HEK293 (cell line): ENCODE measurements at regions not wholly inside any gene's neighbourhood (a gene's known extent, or its start where the extent isn't known, plus 50 kb on each side); places are given as distances from the start of the nearest gene placed in this dataset.

Source experiments
- CTCF ChIA-PET: fragments of 350-600 bp; formaldehyde crosslinking; extraction: SDS; loops from one replicate; lab custom pipeline; 2021; ENCODE audit warnings: antibody characterized with exemption; lab: Yijun Ruan, JAX
- POLR2A ChIA-PET: fragments of 300-600 bp; formaldehyde crosslinking; extraction: SDS; loops from one replicate; lab custom pipeline; 2020; ENCODE audit warnings: antibody characterized with exemption, inconsistent platforms; lab: Yijun Ruan, JAX
- H3K27ac ChIP-seq: fragments of 200-500 bp; sonication (Bioruptor generic); 2 replicates; pipeline ENCODE4 v1.5.1; 2014; ENCODE audit warnings: low read depth, low read length, control low read depth, inconsistent platforms; ENCODE audit errors: extremely low read depth
- H3K36me3 ChIP-seq, 2 experiments: fragments of 200-500 bp in 1 of 2; sonication (Bioruptor generic) in 1 of 2; 1 replicate in 1 of 2; 2 replicates in 1 of 2; pipeline ENCODE4 v1.5.1; 2014 to 2017; ENCODE audit warnings: inconsistent platforms in 2 of 2, low read length in 2 of 2; ENCODE audit not compliant: control insufficient read depth in 2 of 2, insufficient read depth in 1 of 2
- H3K4me1 ChIP-seq: fragments of 200-500 bp; sonication (Bioruptor generic); 2 replicates; pipeline ENCODE4 v1.5.1; 2014; ENCODE audit warnings: mild to moderate bottlenecking, low read length, inconsistent platforms; ENCODE audit not compliant: control insufficient read depth, insufficient read depth
- H3K4me3 ChIP-seq: 2 replicates; pipeline ENCODE4 v1.5.1; 2011; ENCODE audit warnings: low read depth, mild to moderate bottlenecking, control low read depth, low read length, moderate library complexity
- H3K9me3 ChIP-seq: fragments of 200-500 bp; sonication (Bioruptor generic); 2 replicates; pipeline ENCODE4 v1.5.1; 2014; ENCODE audit warnings: low read depth, low read length, inconsistent platforms; ENCODE audit not compliant: control insufficient read depth, insufficient read depth
- HOXA7 ChIP-seq: sonication (generic); formaldehyde crosslinking; IDR thresholded peaks from 2 replicates; pipeline ENCODE4 v1.8.1; 2022; ENCODE audit warnings: missing genetic modification reagents, borderline replicate concordance
- ZBTB8A ChIP-seq: fragments of 450-650 bp; formaldehyde crosslinking; IDR thresholded peaks from 2 replicates; pipeline ENCODE4 v1.5.1; 2016; ENCODE audit warnings: missing biosample characterization, missing genetic modification characterization
- ZFP3 ChIP-seq: fragments of 450-650 bp; formaldehyde crosslinking; IDR thresholded peaks from 2 replicates; pipeline ENCODE4 v1.5.1; 2016; ENCODE audit warnings: low read depth, missing biosample characterization, missing genetic modification characterization
- ZFP69B ChIP-seq: fragments of 450-650 bp; formaldehyde crosslinking; IDR thresholded peaks from 2 replicates; pipeline ENCODE4 v1.5.1; 2016; ENCODE audit warnings: missing biosample characterization, missing genetic modification characterization
- ZNF133 ChIP-seq: fragments of 450-650 bp; formaldehyde crosslinking; IDR thresholded peaks from 2 replicates; pipeline ENCODE4 v1.5.1; 2016; ENCODE audit warnings: missing biosample characterization, missing genetic modification characterization
- ZNF140 ChIP-seq: fragments of 450-650 bp; formaldehyde crosslinking; IDR thresholded peaks from 2 replicates; pipeline ENCODE4 v1.5.1; 2016; ENCODE audit warnings: missing biosample characterization, missing genetic modification characterization
- ZNF169 ChIP-seq: fragments of 450-650 bp; formaldehyde crosslinking; IDR thresholded peaks from 2 replicates; pipeline ENCODE4 v1.5.1; 2016; ENCODE audit warnings: missing biosample characterization, missing genetic modification characterization
- ZNF335 ChIP-seq: fragments of 450-650 bp; formaldehyde crosslinking; conservative IDR thresholded peaks from 2 replicates; pipeline ENCODE4 v1.5.1; 2016; ENCODE audit warnings: missing biosample characterization, missing genetic modification characterization
- ZNF416 ChIP-seq: fragments of 450-650 bp; formaldehyde crosslinking; IDR thresholded peaks from 2 replicates; pipeline ENCODE4 v1.5.1; 2016; ENCODE audit warnings: missing biosample characterization, missing genetic modification characterization
- ZNF530 ChIP-seq: fragments of 450-650 bp; formaldehyde crosslinking; IDR thresholded peaks from 2 replicates; pipeline ENCODE4 v1.5.1; 2016; ENCODE audit warnings: low read depth, missing biosample characterization, missing genetic modification characterization
- ZNF571 ChIP-seq: fragments of 450-650 bp; formaldehyde crosslinking; IDR thresholded peaks from 2 replicates; pipeline ENCODE4 v1.5.0; 2017; ENCODE audit warnings: missing biosample characterization, missing genetic modification characterization
- ZNF654 ChIP-seq: fragments of 450-650 bp; formaldehyde crosslinking; IDR thresholded peaks from 2 replicates; pipeline ENCODE4 v1.5.1; 2016; ENCODE audit warnings: low read depth, missing biosample characterization, missing genetic modification characterization
- ZNF664 ChIP-seq: fragments of 450-650 bp; formaldehyde crosslinking; IDR thresholded peaks from 2 replicates; pipeline ENCODE4 v1.5.1; 2016; ENCODE audit warnings: missing biosample characterization, missing genetic modification characterization
- ZNF707 ChIP-seq: fragments of 450-650 bp; formaldehyde crosslinking; IDR thresholded peaks from 2 replicates; pipeline ENCODE4 v1.5.1; 2016; ENCODE audit warnings: missing biosample characterization, missing genetic modification characterization
- TF ChIP-seq, protein P1 (sequence below): fragments of 450-650 bp; formaldehyde crosslinking; IDR thresholded peaks from 2 replicates; pipeline ENCODE4 v1.5.1; 2016; ENCODE audit warnings: missing biosample characterization, missing genetic modification characterization, borderline replicate concordance
- TF ChIP-seq, protein P2 (sequence below): fragments of 450-650 bp; formaldehyde crosslinking; conservative IDR thresholded peaks from 2 replicates; pipeline ENCODE4 v1.5.1; 2016; ENCODE audit warnings: low read depth, missing biosample characterization, missing genetic modification characterization
- TF ChIP-seq, protein P3 (sequence below): fragments of 450-650 bp; formaldehyde crosslinking; IDR thresholded peaks from 2 replicates; pipeline ENCODE4 v1.5.1; 2016; ENCODE audit warnings: missing biosample characterization, missing genetic modification characterization
- TF ChIP-seq, protein P4 (sequence below): fragments of 450-650 bp; formaldehyde crosslinking; IDR thresholded peaks from 2 replicates; pipeline ENCODE4 v1.5.1; 2017; ENCODE audit warnings: missing biosample characterization, missing genetic modification characterization
- TF ChIP-seq, protein P5 (sequence below): fragments of 450-650 bp; formaldehyde crosslinking; IDR thresholded peaks from 2 replicates; pipeline ENCODE4 v1.5.1; 2017; ENCODE audit warnings: missing biosample characterization, missing genetic modification characterization

DNA sequence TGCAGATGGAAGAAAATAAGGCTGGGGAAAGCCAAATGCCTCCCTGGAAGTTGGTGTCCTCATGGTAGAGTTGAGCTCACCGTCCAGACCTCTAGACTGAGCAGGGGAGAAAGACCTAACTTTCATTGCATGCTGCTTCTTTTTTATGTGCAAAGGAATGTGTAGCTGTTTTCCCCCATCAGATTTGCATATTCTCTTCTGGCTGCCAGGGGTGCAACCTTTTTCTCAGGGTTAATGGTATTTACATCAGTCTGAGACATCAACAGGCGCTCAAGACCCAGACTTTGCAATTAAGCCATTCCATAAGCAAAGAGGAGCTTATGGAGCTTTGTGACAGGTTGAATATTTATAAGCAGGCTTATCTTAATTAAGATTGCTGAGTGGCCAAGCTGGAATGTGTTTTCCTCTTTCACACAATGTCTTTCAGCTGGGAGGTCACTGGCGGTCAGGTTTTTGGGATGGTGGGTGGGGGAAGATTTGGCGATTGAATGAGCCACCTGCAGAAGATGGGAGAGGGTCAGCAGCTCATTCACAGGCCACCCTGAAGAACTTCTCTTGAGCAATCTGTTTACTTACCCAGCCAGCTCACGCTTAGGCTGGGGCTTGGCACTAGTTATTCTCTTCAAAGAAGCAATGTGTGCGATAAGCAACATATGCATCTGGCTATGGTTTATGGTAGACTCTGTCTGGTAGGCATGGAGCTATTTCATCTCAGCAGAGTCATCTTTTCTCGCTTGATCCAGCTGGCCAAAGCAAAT lies 88.6 kb downstream of the SCP2D1 start:
- H3K4me3 ChIP-seq, result no peak overlapping the region
- TF ChIP-seq, protein P1, sequence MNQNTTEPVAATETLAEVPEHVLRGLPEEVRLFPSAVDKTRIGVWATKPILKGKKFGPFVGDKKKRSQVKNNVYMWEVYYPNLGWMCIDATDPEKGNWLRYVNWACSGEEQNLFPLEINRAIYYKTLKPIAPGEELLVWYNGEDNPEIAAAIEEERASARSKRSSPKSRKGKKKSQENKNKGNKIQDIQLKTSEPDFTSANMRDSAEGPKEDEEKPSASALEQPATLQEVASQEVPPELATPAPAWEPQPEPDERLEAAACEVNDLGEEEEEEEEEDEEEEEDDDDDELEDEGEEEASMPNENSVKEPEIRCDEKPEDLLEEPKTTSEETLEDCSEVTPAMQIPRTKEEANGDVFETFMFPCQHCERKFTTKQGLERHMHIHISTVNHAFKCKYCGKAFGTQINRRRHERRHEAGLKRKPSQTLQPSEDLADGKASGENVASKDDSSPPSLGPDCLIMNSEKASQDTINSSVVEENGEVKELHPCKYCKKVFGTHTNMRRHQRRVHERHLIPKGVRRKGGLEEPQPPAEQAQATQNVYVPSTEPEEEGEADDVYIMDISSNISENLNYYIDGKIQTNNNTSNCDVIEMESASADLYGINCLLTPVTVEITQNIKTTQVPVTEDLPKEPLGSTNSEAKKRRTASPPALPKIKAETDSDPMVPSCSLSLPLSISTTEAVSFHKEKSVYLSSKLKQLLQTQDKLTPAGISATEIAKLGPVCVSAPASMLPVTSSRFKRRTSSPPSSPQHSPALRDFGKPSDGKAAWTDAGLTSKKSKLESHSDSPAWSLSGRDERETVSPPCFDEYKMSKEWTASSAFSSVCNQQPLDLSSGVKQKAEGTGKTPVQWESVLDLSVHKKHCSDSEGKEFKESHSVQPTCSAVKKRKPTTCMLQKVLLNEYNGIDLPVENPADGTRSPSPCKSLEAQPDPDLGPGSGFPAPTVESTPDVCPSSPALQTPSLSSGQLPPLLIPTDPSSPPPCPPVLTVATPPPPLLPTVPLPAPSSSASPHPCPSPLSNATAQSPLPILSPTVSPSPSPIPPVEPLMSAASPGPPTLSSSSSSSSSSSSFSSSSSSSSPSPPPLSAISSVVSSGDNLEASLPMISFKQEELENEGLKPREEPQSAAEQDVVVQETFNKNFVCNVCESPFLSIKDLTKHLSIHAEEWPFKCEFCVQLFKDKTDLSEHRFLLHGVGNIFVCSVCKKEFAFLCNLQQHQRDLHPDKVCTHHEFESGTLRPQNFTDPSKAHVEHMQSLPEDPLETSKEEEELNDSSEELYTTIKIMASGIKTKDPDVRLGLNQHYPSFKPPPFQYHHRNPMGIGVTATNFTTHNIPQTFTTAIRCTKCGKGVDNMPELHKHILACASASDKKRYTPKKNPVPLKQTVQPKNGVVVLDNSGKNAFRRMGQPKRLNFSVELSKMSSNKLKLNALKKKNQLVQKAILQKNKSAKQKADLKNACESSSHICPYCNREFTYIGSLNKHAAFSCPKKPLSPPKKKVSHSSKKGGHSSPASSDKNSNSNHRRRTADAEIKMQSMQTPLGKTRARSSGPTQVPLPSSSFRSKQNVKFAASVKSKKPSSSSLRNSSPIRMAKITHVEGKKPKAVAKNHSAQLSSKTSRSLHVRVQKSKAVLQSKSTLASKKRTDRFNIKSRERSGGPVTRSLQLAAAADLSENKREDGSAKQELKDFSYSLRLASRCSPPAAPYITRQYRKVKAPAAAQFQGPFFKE, result no peak
- TF ChIP-seq, protein P2, sequence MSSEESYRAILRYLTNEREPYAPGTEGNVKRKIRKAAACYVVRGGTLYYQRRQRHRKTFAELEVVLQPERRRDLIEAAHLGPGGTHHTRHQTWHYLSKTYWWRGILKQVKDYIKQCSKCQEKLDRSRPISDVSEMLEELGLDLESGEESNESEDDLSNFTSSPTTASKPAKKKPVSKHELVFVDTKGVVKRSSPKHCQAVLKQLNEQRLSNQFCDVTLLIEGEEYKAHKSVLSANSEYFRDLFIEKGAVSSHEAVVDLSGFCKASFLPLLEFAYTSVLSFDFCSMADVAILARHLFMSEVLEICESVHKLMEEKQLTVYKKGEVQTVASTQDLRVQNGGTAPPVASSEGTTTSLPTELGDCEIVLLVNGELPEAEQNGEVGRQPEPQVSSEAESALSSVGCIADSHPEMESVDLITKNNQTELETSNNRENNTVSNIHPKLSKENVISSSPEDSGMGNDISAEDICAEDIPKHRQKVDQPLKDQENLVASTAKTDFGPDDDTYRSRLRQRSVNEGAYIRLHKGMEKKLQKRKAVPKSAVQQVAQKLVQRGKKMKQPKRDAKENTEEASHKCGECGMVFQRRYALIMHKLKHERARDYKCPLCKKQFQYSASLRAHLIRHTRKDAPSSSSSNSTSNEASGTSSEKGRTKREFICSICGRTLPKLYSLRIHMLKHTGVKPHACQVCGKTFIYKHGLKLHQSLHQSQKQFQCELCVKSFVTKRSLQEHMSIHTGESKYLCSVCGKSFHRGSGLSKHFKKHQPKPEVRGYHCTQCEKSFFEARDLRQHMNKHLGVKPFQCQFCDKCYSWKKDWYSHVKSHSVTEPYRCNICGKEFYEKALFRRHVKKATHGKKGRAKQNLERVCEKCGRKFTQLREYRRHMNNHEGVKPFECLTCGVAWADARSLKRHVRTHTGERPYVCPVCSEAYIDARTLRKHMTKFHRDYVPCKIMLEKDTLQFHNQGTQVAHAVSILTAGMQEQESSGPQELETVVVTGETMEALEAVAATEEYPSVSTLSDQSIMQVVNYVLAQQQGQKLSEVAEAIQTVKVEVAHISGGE (tag by site-specific recombination), result no peak
- TF ChIP-seq ZNF169 (tag by site-specific recombination) (no peak), ZFP3 (tag by site-specific recombination) (no peak), ZNF140 (tag by site-specific recombination) (no peak), ZNF571 (tag by site-specific recombination) (no peak), ZBTB8A (tag by site-specific recombination) (no peak), HOXA7 (CRISPR knock-in tag) (no peak), ZNF530 (tag by site-specific recombination) (no peak), ZNF335 (tag by site-specific recombination) (no peak), ZNF416 (no peak), ZNF664 (tag by site-specific recombination) (no peak), ZNF707 (tag by site-specific recombination) (no peak), ZNF133 (no peak), ZNF654 (tag by site-specific recombination) (no peak), ZFP69B (tag by site-specific recombination) (no peak)
- TF ChIP-seq, protein P3, sequence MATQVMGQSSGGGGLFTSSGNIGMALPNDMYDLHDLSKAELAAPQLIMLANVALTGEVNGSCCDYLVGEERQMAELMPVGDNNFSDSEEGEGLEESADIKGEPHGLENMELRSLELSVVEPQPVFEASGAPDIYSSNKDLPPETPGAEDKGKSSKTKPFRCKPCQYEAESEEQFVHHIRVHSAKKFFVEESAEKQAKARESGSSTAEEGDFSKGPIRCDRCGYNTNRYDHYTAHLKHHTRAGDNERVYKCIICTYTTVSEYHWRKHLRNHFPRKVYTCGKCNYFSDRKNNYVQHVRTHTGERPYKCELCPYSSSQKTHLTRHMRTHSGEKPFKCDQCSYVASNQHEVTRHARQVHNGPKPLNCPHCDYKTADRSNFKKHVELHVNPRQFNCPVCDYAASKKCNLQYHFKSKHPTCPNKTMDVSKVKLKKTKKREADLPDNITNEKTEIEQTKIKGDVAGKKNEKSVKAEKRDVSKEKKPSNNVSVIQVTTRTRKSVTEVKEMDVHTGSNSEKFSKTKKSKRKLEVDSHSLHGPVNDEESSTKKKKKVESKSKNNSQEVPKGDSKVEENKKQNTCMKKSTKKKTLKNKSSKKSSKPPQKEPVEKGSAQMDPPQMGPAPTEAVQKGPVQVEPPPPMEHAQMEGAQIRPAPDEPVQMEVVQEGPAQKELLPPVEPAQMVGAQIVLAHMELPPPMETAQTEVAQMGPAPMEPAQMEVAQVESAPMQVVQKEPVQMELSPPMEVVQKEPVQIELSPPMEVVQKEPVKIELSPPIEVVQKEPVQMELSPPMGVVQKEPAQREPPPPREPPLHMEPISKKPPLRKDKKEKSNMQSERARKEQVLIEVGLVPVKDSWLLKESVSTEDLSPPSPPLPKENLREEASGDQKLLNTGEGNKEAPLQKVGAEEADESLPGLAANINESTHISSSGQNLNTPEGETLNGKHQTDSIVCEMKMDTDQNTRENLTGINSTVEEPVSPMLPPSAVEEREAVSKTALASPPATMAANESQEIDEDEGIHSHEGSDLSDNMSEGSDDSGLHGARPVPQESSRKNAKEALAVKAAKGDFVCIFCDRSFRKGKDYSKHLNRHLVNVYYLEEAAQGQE, result no peak
- TF ChIP-seq, protein P4, sequence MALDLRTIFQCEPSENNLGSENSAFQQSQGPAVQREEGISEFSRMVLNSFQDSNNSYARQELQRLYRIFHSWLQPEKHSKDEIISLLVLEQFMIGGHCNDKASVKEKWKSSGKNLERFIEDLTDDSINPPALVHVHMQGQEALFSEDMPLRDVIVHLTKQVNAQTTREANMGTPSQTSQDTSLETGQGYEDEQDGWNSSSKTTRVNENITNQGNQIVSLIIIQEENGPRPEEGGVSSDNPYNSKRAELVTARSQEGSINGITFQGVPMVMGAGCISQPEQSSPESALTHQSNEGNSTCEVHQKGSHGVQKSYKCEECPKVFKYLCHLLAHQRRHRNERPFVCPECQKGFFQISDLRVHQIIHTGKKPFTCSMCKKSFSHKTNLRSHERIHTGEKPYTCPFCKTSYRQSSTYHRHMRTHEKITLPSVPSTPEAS (tag by site-specific recombination), result no peak
- TF ChIP-seq, protein P5, sequence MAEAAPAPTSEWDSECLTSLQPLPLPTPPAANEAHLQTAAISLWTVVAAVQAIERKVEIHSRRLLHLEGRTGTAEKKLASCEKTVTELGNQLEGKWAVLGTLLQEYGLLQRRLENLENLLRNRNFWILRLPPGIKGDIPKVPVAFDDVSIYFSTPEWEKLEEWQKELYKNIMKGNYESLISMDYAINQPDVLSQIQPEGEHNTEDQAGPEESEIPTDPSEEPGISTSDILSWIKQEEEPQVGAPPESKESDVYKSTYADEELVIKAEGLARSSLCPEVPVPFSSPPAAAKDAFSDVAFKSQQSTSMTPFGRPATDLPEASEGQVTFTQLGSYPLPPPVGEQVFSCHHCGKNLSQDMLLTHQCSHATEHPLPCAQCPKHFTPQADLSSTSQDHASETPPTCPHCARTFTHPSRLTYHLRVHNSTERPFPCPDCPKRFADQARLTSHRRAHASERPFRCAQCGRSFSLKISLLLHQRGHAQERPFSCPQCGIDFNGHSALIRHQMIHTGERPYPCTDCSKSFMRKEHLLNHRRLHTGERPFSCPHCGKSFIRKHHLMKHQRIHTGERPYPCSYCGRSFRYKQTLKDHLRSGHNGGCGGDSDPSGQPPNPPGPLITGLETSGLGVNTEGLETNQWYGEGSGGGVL, result no peak
- H3K27ac ChIP-seq, result no peak overlapping the region
- ChIA-PET CTCF (interaction anchor here (0.9 kb wide), 1 partner anchor 270 kb away, joined by 3 read pairs; no protein-coding TSS in a partner anchor), POLR2A (interaction anchor here (0.6 kb wide), 2 partner anchors 172 to 1007 kb away, joined by 3 to 5 read pairs; no protein-coding TSS in a partner anchor)
- no peaks in the 10 kb centered on the region for H3K4me1 ChIP-seq
- H3K9me3 ChIP-seq, result no peaks in the 10 kb centered on the region
- no peaks in the 10 kb centered on the region for H3K36me3 ChIP-seq
